Effector memory CD8-positive, alpha-beta T cell (primary cell): ENCODE measurements at regions not wholly inside any gene's neighbourhood (a gene's known extent, or its start where the extent isn't known, plus 50 kb on each side); places are given as distances from the start of the nearest gene placed in this dataset.

Source experiments
- ATAC-seq: fragments of 150-1000 bp; cut with Tn5 transposase; replicated peaks from 2 replicates; pipeline ENCODE4 v1.10.0; 2021; ENCODE audit warnings: mild to moderate bottlenecking, moderate library complexity
- DNase-seq, 3 experiments: peaks; one replicate each; pipeline ENCODE4 v3.0.0; 2021
- H3K27ac Mint-ChIP-seq, 2 donors: one replicate each; pipeline ENCODE4 v1.8.0; 2022; ENCODE audit warnings: mild to moderate bottlenecking in 2 of 2, mixed read lengths in 2 of 2, moderate library complexity in 2 of 2
- H3K27me3 Mint-ChIP-seq, 2 donors: one replicate each; pipeline ENCODE4 v1.8.0; 2022; ENCODE audit warnings: mixed read lengths in 2 of 2
- H3K36me3 Mint-ChIP-seq: one replicate; pipeline ENCODE4 v1.8.0; 2022; ENCODE audit warnings: mild to moderate bottlenecking, moderate library complexity, mixed read lengths; ENCODE audit not compliant: insufficient read depth
- H3K4me1 Mint-ChIP-seq, 2 donors: one replicate each; pipeline ENCODE4 v1.8.0; 2022; ENCODE audit warnings: low read depth in 2 of 2, mixed read lengths in 2 of 2
- H3K4me3 Mint-ChIP-seq, 2 donors: one replicate each; pipeline ENCODE4 v1.8.0; 2022; ENCODE audit warnings: mild to moderate bottlenecking in 2 of 2, mixed read lengths in 2 of 2, moderate library complexity in 2 of 2
- H3K9me3 Mint-ChIP-seq, 2 donors: one replicate each; pipeline ENCODE4 v1.8.0; 2022; ENCODE audit warnings: mixed read lengths in 2 of 2

DNA sequence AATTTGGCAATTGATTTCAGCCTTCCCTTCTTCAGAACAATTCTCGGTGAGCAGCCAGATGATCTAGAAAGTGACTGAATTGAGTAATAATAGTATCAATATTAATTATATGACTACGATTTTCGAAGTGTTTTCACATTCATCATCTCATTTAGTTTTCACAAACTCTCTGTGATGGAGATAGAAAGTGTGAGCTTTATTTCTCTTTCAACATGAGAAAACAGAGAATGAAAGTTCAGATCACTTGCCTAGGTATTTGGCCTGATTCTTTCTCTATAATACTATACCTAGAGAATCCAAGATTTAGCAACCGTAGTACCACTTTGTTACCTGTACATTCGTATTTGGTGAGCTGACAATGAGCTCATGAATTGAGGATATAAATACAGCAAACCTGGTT, 739.2 kb upstream of the NR2F2 start:
- Mint-ChIP-seq H3K4me3 (no peak overlapping the region), H3K27me3 (no peaks in the 10 kb centered on the region), H3K36me3 (no peaks in the 10 kb centered on the region), H3K4me1 (no peaks in the 10 kb centered on the region), H3K27ac (no peak overlapping the region), H3K9me3 (no peaks in the 10 kb centered on the region)
- no peak for DNase-seq
- ATAC-seq = no peak

- H3K27me3 Mint-ChIP-seq = no peaks in the 10 kb centered on the region
These were observed 738.6 kb upstream of the NR2F2 start for GRCh38 chr15:95591886-95592285.

GRCh38 chr15:95594496-95594895, 736.0 kb upstream of the NR2F2 start:
- H3K9me3 Mint-ChIP-seq = no peaks in the 10 kb centered on the region
- no peaks in the 10 kb centered on the region for H3K27me3 Mint-ChIP-seq
- no peak overlapping the region for H3K4me3 Mint-ChIP-seq
- H3K36me3 Mint-ChIP-seq = no peaks in the 10 kb centered on the region
- H3K27ac Mint-ChIP-seq = no peak overlapping the region
- DNase-seq (no peak), ATAC-seq (no peak)
- H3K4me1 Mint-ChIP-seq = no peaks in the 10 kb centered on the region

More at GRCh38 chr15:95591886-95592285, 738.6 kb upstream of the NR2F2 start:
- Mint-ChIP-seq H3K4me3 (no peak overlapping the region), H3K9me3 (no peaks in the 10 kb centered on the region), H3K36me3 (no peaks in the 10 kb centered on the region), H3K4me1 (no peaks in the 10 kb centered on the region), H3K27ac (no peak overlapping the region)
- ATAC-seq (no peak), DNase-seq (no peak)

GRCh38 chr15:95595759-95596158, 734.7 kb upstream of the NR2F2 start:
- DNase-seq = no peak
- Mint-ChIP-seq H3K27me3 (no peaks in the 10 kb centered on the region), H3K4me1 (no peaks in the 10 kb centered on the region), H3K4me3 (no peak overlapping the region), H3K9me3 (no peaks in the 10 kb centered on the region), H3K36me3 (no peaks in the 10 kb centered on the region), H3K27ac (no peak overlapping the region)
- no peak for ATAC-seq

- no peaks in the 10 kb centered on the region for H3K36me3 Mint-ChIP-seq
- H3K4me1 Mint-ChIP-seq = no peaks in the 10 kb centered on the region
- no peaks in the 10 kb centered on the region for H3K9me3 Mint-ChIP-seq
- no peak overlapping the region for H3K4me3 Mint-ChIP-seq
- no peaks in the 10 kb centered on the region for H3K27me3 Mint-ChIP-seq
- H3K27ac Mint-ChIP-seq = no peak overlapping the region
- no peak for DNase-seq
- ATAC-seq = no peak
These were observed 734.0 kb upstream of the NR2F2 start for GRCh38 chr15:95596496-95596895.

GRCh38 chr15:95598251-95598855, 732.1 kb upstream of the NR2F2 start:
- H3K36me3 Mint-ChIP-seq = no peaks in the 10 kb centered on the region
- H3K4me1 Mint-ChIP-seq = no peaks in the 10 kb centered on the region
- ATAC-seq = no peak
- DNase-seq = no peak
- peaks cover 0 to 14% of the 10 kb centered on the region in 2 donors for H3K27me3 Mint-ChIP-seq
- no peaks in the 10 kb centered on the region for H3K9me3 Mint-ChIP-seq
- no peak overlapping the region for H3K27ac Mint-ChIP-seq
- H3K4me3 Mint-ChIP-seq = no peak overlapping the region

DNA sequence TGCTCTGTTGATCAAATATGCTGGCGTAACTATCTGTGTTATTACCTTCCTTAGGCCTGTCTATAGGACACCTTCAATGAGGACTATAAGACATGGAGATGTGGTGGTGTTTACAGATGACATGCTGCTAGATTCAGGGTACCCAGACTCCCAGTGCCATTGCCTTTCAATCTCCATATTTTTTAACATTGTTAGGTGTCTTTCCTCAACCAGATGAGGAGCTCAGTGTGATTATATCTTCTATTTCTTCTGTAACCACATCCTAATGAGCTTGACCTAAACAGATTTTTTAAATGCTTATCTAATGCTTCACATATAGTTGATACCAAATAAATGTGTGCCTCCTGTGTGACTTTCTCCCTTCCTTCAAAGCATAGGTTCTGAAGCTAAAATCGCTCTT, 730.1 kb upstream of the NR2F2 start:
- Mint-ChIP-seq H3K36me3 (no peaks in the 10 kb centered on the region), H3K4me1 (no peaks in the 10 kb centered on the region), H3K4me3 (no peak overlapping the region), H3K27ac (no peak overlapping the region), H3K9me3 (no peaks in the 10 kb centered on the region), H3K27me3 (peaks cover 0 to 14% of the 10 kb centered on the region in 2 donors)
- DNase-seq (no peak), ATAC-seq (no peak)

- no peak for ATAC-seq
- Mint-ChIP-seq H3K9me3 (no peaks in the 10 kb centered on the region), H3K36me3 (no peaks in the 10 kb centered on the region), H3K27ac (no peak overlapping the region), H3K4me3 (no peak overlapping the region), H3K4me1 (no peaks in the 10 kb centered on the region), H3K27me3 (peaks cover 0 to 14% of the 10 kb centered on the region in 2 donors)
- no peak for DNase-seq
These were observed 729.6 kb upstream of the NR2F2 start for GRCh38 chr15:95600884-95601283.

DNA sequence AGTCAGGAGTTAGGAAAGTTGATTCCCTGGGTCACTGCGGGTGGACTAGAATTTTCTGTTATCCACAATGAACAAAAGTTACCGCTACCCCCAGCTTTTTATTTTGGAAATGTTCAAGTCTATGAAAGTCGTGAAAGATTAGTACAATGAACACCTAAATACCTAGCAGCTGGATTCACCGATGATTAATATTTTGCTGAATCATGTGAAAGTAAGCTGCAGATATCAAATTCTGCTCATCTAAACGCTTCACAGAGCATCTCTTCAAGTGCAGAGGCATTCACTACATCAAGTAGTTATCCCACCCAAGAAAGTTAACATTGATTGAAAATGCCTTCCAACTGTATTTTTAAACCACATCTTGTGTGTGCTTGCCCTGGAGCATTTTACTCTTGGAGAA, 729.0 kb upstream of the NR2F2 start:
- H3K4me3 Mint-ChIP-seq = no peak overlapping the region

GRCh38 chr15:95603802-95604201, 726.7 kb upstream of the NR2F2 start:
- no peaks in the 10 kb centered on the region for H3K36me3 Mint-ChIP-seq
- no peak overlapping the region for H3K27ac Mint-ChIP-seq
- no peak for ATAC-seq
- H3K4me1 Mint-ChIP-seq = no peaks in the 10 kb centered on the region
- DNase-seq = no peak
- H3K4me3 Mint-ChIP-seq = no peak overlapping the region
- no peaks in the 10 kb centered on the region for H3K9me3 Mint-ChIP-seq
- peaks cover 0 to 14% of the 10 kb centered on the region in 2 donors for H3K27me3 Mint-ChIP-seq

More for the DNA sequence above, 729.0 kb upstream of the NR2F2 start:
- no peaks in the 10 kb centered on the region for H3K4me1 Mint-ChIP-seq
- ATAC-seq (no peak), DNase-seq (no peak)
- H3K27ac Mint-ChIP-seq = no peak overlapping the region
- peaks cover 0 to 14% of the 10 kb centered on the region in 2 donors for H3K27me3 Mint-ChIP-seq
- H3K36me3 Mint-ChIP-seq = no peaks in the 10 kb centered on the region
- H3K9me3 Mint-ChIP-seq = no peaks in the 10 kb centered on the region

GRCh38 chr15:95604634-95605036, 725.9 kb upstream of the NR2F2 start:
- DNase-seq (no peak), ATAC-seq (no peak)
- Mint-ChIP-seq H3K27ac (no peak overlapping the region), H3K27me3 (peaks cover 0 to 14% of the 10 kb centered on the region in 2 donors), H3K4me3 (no peak overlapping the region), H3K4me1 (no peaks in the 10 kb centered on the region), H3K9me3 (no peaks in the 10 kb centered on the region), H3K36me3 (no peaks in the 10 kb centered on the region)

DNA sequence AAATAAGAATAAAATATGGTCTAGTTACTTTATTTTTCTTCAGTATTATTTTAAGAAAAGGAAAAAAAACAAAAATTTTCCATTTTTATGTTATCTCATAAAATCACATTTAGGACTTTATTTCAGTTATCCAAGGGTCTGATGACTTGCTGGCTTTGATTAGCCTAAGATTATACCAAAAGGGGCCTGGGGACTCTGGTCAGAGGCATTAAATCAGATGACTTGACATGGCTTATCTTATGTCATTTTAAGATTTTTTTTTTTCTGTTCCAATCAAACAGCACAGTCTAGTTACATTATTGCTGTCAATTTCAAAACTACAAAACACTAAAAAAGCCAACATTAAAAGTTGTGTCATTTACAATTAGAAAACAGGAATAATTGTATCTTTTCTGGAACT, 725.4 kb upstream of the NR2F2 start:
- no peaks in the 10 kb centered on the region for H3K36me3 Mint-ChIP-seq

GRCh38 chr15:95606551-95606950, 723.9 kb upstream of the NR2F2 start:
- Mint-ChIP-seq H3K4me1 (no peaks in the 10 kb centered on the region), H3K27me3 (peaks cover 0 to 14% of the 10 kb centered on the region in 2 donors), H3K27ac (no peak overlapping the region), H3K9me3 (no peaks in the 10 kb centered on the region), H3K36me3 (no peaks in the 10 kb centered on the region), H3K4me3 (no peak overlapping the region)
- ATAC-seq (no peak), DNase-seq (no peak)

More for the DNA sequence above, 725.4 kb upstream of the NR2F2 start:
- H3K27ac Mint-ChIP-seq = no peak overlapping the region
- H3K4me1 Mint-ChIP-seq = no peaks in the 10 kb centered on the region
- ATAC-seq = no peak
- no peaks in the 10 kb centered on the region for H3K9me3 Mint-ChIP-seq
- DNase-seq = no peak
- H3K4me3 Mint-ChIP-seq = no peak overlapping the region
- H3K27me3 Mint-ChIP-seq = peaks cover 0 to 14% of the 10 kb centered on the region in 2 donors

- no peak overlapping the region for H3K4me3 Mint-ChIP-seq
- DNase-seq = no peak
- H3K27me3 Mint-ChIP-seq = no peaks in the 10 kb centered on the region
- no peaks in the 10 kb centered on the region for H3K4me1 Mint-ChIP-seq
- ATAC-seq = no peak
- no peaks in the 10 kb centered on the region for H3K9me3 Mint-ChIP-seq
- no peak overlapping the region for H3K27ac Mint-ChIP-seq
- no peaks in the 10 kb centered on the region for H3K36me3 Mint-ChIP-seq
These were observed 722.1 kb upstream of the NR2F2 start for GRCh38 chr15:95608371-95608770.

GRCh38 chr15:95609096-95609495, 721.4 kb upstream of the NR2F2 start:
- DNase-seq (no peak), ATAC-seq (no peak)
- Mint-ChIP-seq H3K36me3 (no peaks in the 10 kb centered on the region), H3K27ac (no peak overlapping the region), H3K4me3 (no peak overlapping the region), H3K9me3 (no peaks in the 10 kb centered on the region), H3K27me3 (no peaks in the 10 kb centered on the region), H3K4me1 (no peaks in the 10 kb centered on the region)
